T-helper 1 cell treated with Interleukin-12 subunit alpha and Interleukin-12 subunit beta and Interleukin-4 antibody, amounts not matched to agents 30 μg/mL and 1 μg/mL, for 36 hours (primary cell): ENCODE measurements at regions not wholly inside any gene's neighbourhood (a gene's known extent, or its start where the extent isn't known, plus 50 kb on each side); places are given as distances from the start of the nearest gene placed in this dataset.

ENCODE experiments used
- H3K27ac Mint-ChIP-seq: one replicate; pipeline ENCODE4 v1.8.0; 2021; ENCODE audit warnings: mild to moderate bottlenecking, mixed read lengths
- H3K27me3 Mint-ChIP-seq: one replicate; pipeline ENCODE4 v1.8.0; 2021; ENCODE audit warnings: low read depth, mixed read lengths
- H3K36me3 Mint-ChIP-seq: one replicate; pipeline ENCODE4 v1.8.0; 2021; ENCODE audit warnings: low read depth, mixed read lengths
- H3K4me1 Mint-ChIP-seq: one replicate; pipeline ENCODE4 v1.8.0; 2021; ENCODE audit warnings: low read depth, mixed read lengths
- H3K4me3 Mint-ChIP-seq: one replicate; pipeline ENCODE4 v1.8.0; 2021; ENCODE audit warnings: mild to moderate bottlenecking, moderate library complexity, mixed read lengths
- H3K9me3 Mint-ChIP-seq: one replicate; pipeline ENCODE4 v1.8.0; 2021; ENCODE audit warnings: mixed read lengths

- Mint-ChIP-seq H3K27me3 (no peaks in the 10 kb centered on the region), H3K27ac (no peak overlapping the region), H3K4me3 (no peak overlapping the region), H3K4me1 (no peaks in the 10 kb centered on the region), H3K36me3 (no peaks in the 10 kb centered on the region), H3K9me3 (no peaks in the 10 kb centered on the region)
Observed at GRCh38 chr18:53605198-53605597, 619.3 kb downstream of the MBD2 start.

- no peaks in the 10 kb centered on the region for H3K9me3 Mint-ChIP-seq
- no peaks in the 10 kb centered on the region for H3K27me3 Mint-ChIP-seq
- H3K4me1 Mint-ChIP-seq: no peaks in the 10 kb centered on the region
- H3K36me3 Mint-ChIP-seq: no peaks in the 10 kb centered on the region
- no peak overlapping the region for H3K4me3 Mint-ChIP-seq
- H3K27ac Mint-ChIP-seq: no peak overlapping the region
Observed at GRCh38 chr18:53603276-53603675, 621.2 kb downstream of the MBD2 start.

DNA sequence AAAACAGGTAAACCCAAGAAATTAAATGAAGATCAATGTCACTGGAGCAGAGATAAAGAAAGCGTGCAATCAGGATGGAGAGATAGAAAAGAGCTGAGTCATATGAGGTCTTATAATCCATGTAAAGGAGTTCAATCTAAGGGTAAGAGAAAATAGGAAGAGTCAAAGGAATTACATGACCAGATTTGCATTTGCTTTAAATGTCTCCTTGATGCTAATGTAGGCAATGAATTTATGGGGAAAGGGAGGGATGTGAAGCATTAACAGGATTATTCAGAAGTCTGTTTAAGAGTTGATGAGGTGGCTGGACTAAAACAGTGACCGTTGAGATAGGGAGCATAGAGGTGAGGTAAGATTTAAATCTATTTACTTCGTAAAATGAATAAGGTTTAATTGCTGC is 623.1 kb downstream of the MBD2 start:
- Mint-ChIP-seq H3K4me3 (no peak overlapping the region), H3K27me3 (no peaks in the 10 kb centered on the region), H3K4me1 (no peaks in the 10 kb centered on the region), H3K9me3 (no peaks in the 10 kb centered on the region), H3K36me3 (no peaks in the 10 kb centered on the region), H3K27ac (no peak overlapping the region)

DNA sequence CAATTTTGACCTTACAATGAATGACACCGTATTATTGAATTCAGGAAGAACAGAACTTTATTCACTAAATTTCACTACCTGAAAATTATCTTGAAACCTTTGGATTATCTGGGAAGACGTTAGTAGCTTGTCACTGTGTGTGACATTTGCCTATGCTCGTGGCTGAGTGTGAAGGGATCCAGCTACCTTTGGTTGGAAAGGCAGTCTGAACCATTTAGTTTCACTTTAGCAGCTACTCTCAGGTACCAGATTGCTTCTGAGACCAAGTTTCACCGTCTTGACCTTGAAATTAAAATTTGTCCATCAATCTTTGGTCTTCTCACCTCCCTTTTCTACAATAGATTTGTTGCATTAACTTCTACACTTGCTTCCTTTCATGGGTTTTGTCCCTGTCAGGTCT is 637.5 kb downstream of the MBD2 start:
- Mint-ChIP-seq H3K4me3 (no peak overlapping the region), H3K27ac (no peak overlapping the region), H3K9me3 (peaks cover 9% of the 10 kb centered on the region), H3K36me3 (no peaks in the 10 kb centered on the region), H3K27me3 (no peaks in the 10 kb centered on the region), H3K4me1 (no peaks in the 10 kb centered on the region)
